GM19463 (cell line): ENCODE measurements at regions not wholly inside any gene's neighbourhood (a gene's known extent, or its start where the extent isn't known, plus 50 kb on each side); places are given as distances from the start of the nearest gene placed in this dataset.
"Not testable (repeated sequence)": the region's sequence is repeated elsewhere in the genome, so short reads cannot be mapped to it uniquely, and the experiment has no call there.

Experiments used
- ATAC-seq: cut with Tn5 transposase; IDR thresholded peaks from one replicate; pipeline ENCODE4 v1.9.1; 2021; ENCODE audit warnings: mild to moderate bottlenecking, moderate library complexity; ENCODE audit not compliant: unreplicated experiment

- no peak for ATAC-seq
Observed at GRCh38 chr4:104330125-104330905, 164.4 kb downstream of the CXXC4 start.

- not testable (repeated sequence) for ATAC-seq
Observed at GRCh38 chr4:104326991-104327694, 167.6 kb downstream of the CXXC4 start.

- ATAC-seq, result no peak
Observed at GRCh38 chr4:104302731-104303130, 192.0 kb downstream of the CXXC4 start.

- ATAC-seq, result no peak
Observed at GRCh38 chr4:104294811-104295210, 199.9 kb downstream of the CXXC4 start.

GRCh38 chr4:104286867-104287266 lies 207.8 kb downstream of the CXXC4 start:
- ATAC-seq, result no peak

GRCh38 chr4:104283303-104283702 lies 211.4 kb downstream of the CXXC4 start:
- ATAC-seq, result no peak

- ATAC-seq, result no peak
Observed at GRCh38 chr4:104279744-104280143, 214.9 kb downstream of the CXXC4 start.

GRCh38 chr4:104272966-104273365 lies 221.7 kb downstream of the CXXC4 start:
- ATAC-seq, result no peak

GRCh38 chr4:104269603-104270002 lies 225.1 kb downstream of the CXXC4 start:
- ATAC-seq, result not testable (repeated sequence)

- no peak for ATAC-seq
Observed at GRCh38 chr4:104263100-104263499, 231.6 kb downstream of the CXXC4 start.

GRCh38 chr4:104262678-104263077 lies 232.0 kb downstream of the CXXC4 start:
- no peak for ATAC-seq

GRCh38 chr4:104248726-104249125 lies 246.0 kb downstream of the CXXC4 start:
- ATAC-seq, result no peak

GRCh38 chr4:104235967-104236366 lies 258.7 kb downstream of the CXXC4 start:
- ATAC-seq, result no peak

GRCh38 chr4:104217526-104217925 lies 277.2 kb downstream of the CXXC4 start:
- no peak for ATAC-seq

GRCh38 chr4:104211657-104212056 lies 283.0 kb downstream of the CXXC4 start:
- no peak for ATAC-seq

- ATAC-seq, result no peak
Observed at GRCh38 chr4:104210420-104210819, 284.3 kb downstream of the CXXC4 start.

GRCh38 chr4:104206784-104207183 lies 287.9 kb downstream of the CXXC4 start:
- no peak for ATAC-seq

GRCh38 chr4:104205116-104205515 lies 289.6 kb downstream of the CXXC4 start:
- ATAC-seq, result no peak

GRCh38 chr4:104188301-104188700 lies 306.4 kb downstream of the CXXC4 start:
- no peak for ATAC-seq

GRCh38 chr4:104169437-104169836 lies 325.3 kb downstream of the CXXC4 start:
- ATAC-seq, result no peak

- no peak for ATAC-seq
Observed at GRCh38 chr4:104166749-104167148, 327.9 kb downstream of the CXXC4 start.

- ATAC-seq, result no peak
Observed at GRCh38 chr4:104163820-104164219, 330.9 kb downstream of the CXXC4 start.
